HCT116 (cell line): ENCODE measurements at regions not wholly inside any gene's neighbourhood (a gene's known extent, or its start where the extent isn't known, plus 50 kb on each side); places are given as distances from the start of the nearest gene placed in this dataset.

Source experiments
- ATAC-seq: fragments of 200-7000 bp; cut with Tn5 transposase; 2 replicates; pipeline ENCODE4 v1.9.1; 2020; ENCODE audit warnings: mild to moderate bottlenecking, moderate library complexity
- BruUV-seq: library from RNA; stranded (reverse); fragments of 400-500 nt; replicated peaks from 2 replicates; lab custom pipeline; 2021; lab: Mats Ljungman, UMichigan
- CTCF ChIA-PET: fragments of 300-600 bp; sonication (Branson Sonifier 250); formaldehyde crosslinking; loops from one replicate; lab custom pipeline; 2021; ENCODE audit warnings: antibody characterized with exemption; lab: Charles Lee
- POLR2A ChIA-PET: fragments of 300-600, 350-600 bp; sonication (Branson Sonifier 250); formaldehyde crosslinking; loops from one replicate; lab custom pipeline; 2021; ENCODE audit warnings: antibody characterized with exemption; lab: Charles Lee
- RAD21 ChIA-PET, 2 experiments: fragments of 300-600 bp; sonication (Branson Sonifier 250); formaldehyde crosslinking; loops; one replicate each; lab custom pipeline; 2023; ENCODE audit warnings: low total read pairs in 2 of 2; ENCODE audit not compliant: uncharacterized antibody in 2 of 2, unreplicated experiment in 2 of 2, low non-redundant PET in 1 of 2; lab: Charles Lee
- DNase-seq: peaks from one replicate; pipeline ENCODE4 v3.0.0-alpha.2; 2010; ENCODE audit warnings: low read depth, low spot score
- H2AFZ ChIP-seq: fragments of 200-600 bp; shearing (Covaris generic), sonication (generic); 2 replicates; pipeline ENCODE4 v1.6.1; 2017; ENCODE audit warnings: low read depth, mixed run types, mixed read lengths, antibody characterized with exemption, low read length; ENCODE audit not compliant: poor library complexity, severe bottlenecking
- H3K27ac ChIP-seq: 2 replicates; pipeline ENCODE4 v1.5.1; 2012; ENCODE audit warnings: low read depth, low read length
- H3K27me3 ChIP-seq: fragments of 200-600 bp; sonication (generic); 2 replicates; pipeline ENCODE4 v1.6.1; 2016; ENCODE audit warnings: mixed run types, low read length, mixed read lengths; ENCODE audit not compliant: insufficient read depth
- H3K36me3 ChIP-seq, 2 experiments: fragments of 200-500 bp in 1 of 2; fragments of 200-600 bp in 1 of 2; sonication (Bioruptor generic) in 1 of 2; sonication (generic) in 1 of 2; 2 replicates each; pipeline versions ENCODE4 v1.5.1 to v1.6.1; 2014 to 2016; ENCODE audit warnings: low read length in 2 of 2, inconsistent platforms in 1 of 2, mixed read lengths in 1 of 2, mixed run types in 1 of 2; ENCODE audit not compliant: insufficient read depth in 2 of 2, control insufficient read depth in 1 of 2
- H3K4me1 ChIP-seq, 2 experiments: fragments of 200-600 bp in 1 of 2; sonication (generic) in 1 of 2; 2 replicates each; pipeline versions ENCODE4 v1.5.1 to v1.6.1; 2012 to 2017; ENCODE audit warnings: low read length in 2 of 2, inconsistent platforms in 1 of 2, mild to moderate bottlenecking in 1 of 2, mixed read lengths in 1 of 2, mixed run types in 1 of 2, moderate library complexity in 1 of 2; ENCODE audit not compliant: insufficient read depth in 2 of 2, control insufficient read depth in 1 of 2
- H3K4me2 ChIP-seq: fragments of 200-600 bp; sonication (generic); 2 replicates; pipeline ENCODE4 v1.6.1; 2017; ENCODE audit warnings: mixed run types, low read length, mixed read lengths
- H3K4me3 ChIP-seq, 2 experiments: fragments of 200-600 bp in 1 of 2; sonication (generic) in 1 of 2; replicated peaks in 1 of 2; 2 replicates each; pipeline ENCODE4 v1.5.1; 2011 to 2016; ENCODE audit warnings: low read length in 2 of 2, control low read depth in 1 of 2, low read depth in 1 of 2, mild to moderate bottlenecking in 1 of 2, mixed read lengths in 1 of 2, mixed run types in 1 of 2
- H3K79me2 ChIP-seq: fragments of 200-600 bp; sonication (generic); 2 replicates; pipeline ENCODE4 v1.6.1; 2017; ENCODE audit warnings: mild to moderate bottlenecking, mixed run types, low read length, moderate library complexity, mixed read lengths; ENCODE audit not compliant: insufficient read depth
- H3K9ac ChIP-seq: fragments of 200-600 bp; sonication (generic); 2 replicates; pipeline ENCODE4 v1.6.1; 2016; ENCODE audit warnings: low read length, mixed read lengths
- H3K9me2 ChIP-seq: fragments of 200-600 bp; sonication (generic), shearing (Covaris generic); 2 replicates; pipeline ENCODE4 v1.6.1; 2017; ENCODE audit warnings: mixed run types, mild to moderate bottlenecking, moderate library complexity; ENCODE audit not compliant: insufficient read depth
- H3K9me3 ChIP-seq, 2 experiments: fragments of 200-500 bp in 1 of 2; fragments of 200-600 bp in 1 of 2; sonication (Bioruptor generic) in 1 of 2; sonication (generic) in 1 of 2; 2 replicates each; pipeline ENCODE4 v1.6.1; 2014 to 2017; ENCODE audit warnings: low read length in 2 of 2, mixed read lengths in 2 of 2, inconsistent platforms in 1 of 2, low read depth in 1 of 2, mild to moderate bottlenecking in 1 of 2, mixed run types in 1 of 2, moderate library complexity in 1 of 2; ENCODE audit not compliant: control insufficient read depth in 1 of 2, insufficient read depth in 1 of 2
- H4K20me1 ChIP-seq: fragments of 200-600 bp; sonication (generic), shearing (Covaris generic); 2 replicates; pipeline ENCODE4 v1.6.1; 2017; ENCODE audit warnings: mixed run types, mild to moderate bottlenecking, moderate library complexity; ENCODE audit not compliant: insufficient read depth
- ATF3 ChIP-seq: IDR thresholded peaks from 2 replicates; pipeline ENCODE4 v1.6.1; 2012
- CEBPB ChIP-seq: IDR thresholded peaks from 2 replicates; pipeline ENCODE4 v1.6.1; 2012; ENCODE audit warnings: low read depth
- CTCF ChIP-seq, 3 experiments: fragments of 200-600 bp in 1 of 3; sonication (generic) in 1 of 3; IDR thresholded peaks in 2 of 3; conservative IDR thresholded peaks in 1 of 3; 2 replicates each; pipeline ENCODE4 v1.5.1; 2012 to 2017; ENCODE audit warnings: low read depth in 2 of 3, low read length in 2 of 3, antibody characterized with exemption in 1 of 3, borderline replicate concordance in 1 of 3, control low read depth in 1 of 3, mild to moderate bottlenecking in 1 of 3, mixed read lengths in 1 of 3, mixed run types in 1 of 3, moderate library complexity in 1 of 3; ENCODE audit not compliant: insufficient read depth in 1 of 3
- EGR1 ChIP-seq: IDR thresholded peaks from 2 replicates; pipeline ENCODE4 v1.6.1; 2012; ENCODE audit warnings: low read depth
- ELF1 ChIP-seq: IDR thresholded peaks from 2 replicates; pipeline ENCODE4 v1.6.1; 2012; ENCODE audit warnings: low read depth, borderline replicate concordance
- FOSL1 ChIP-seq: IDR thresholded peaks from 2 replicates; pipeline ENCODE4 v1.6.1; 2012; ENCODE audit warnings: low read depth
- MAX ChIP-seq: IDR thresholded peaks from 2 replicates; pipeline ENCODE4 v1.6.1; 2012
- SIN3A ChIP-seq: IDR thresholded peaks from 2 replicates; pipeline ENCODE4 v1.6.1; 2012; ENCODE audit warnings: low read depth
- SP1 ChIP-seq: IDR thresholded peaks from 2 replicates; pipeline ENCODE4 v1.6.1; 2012; ENCODE audit warnings: low read depth
- TCF7L2 ChIP-seq: IDR thresholded peaks from 2 replicates; pipeline ENCODE4 v1.7.0; 2011; ENCODE audit warnings: borderline replicate concordance, inconsistent platforms; ENCODE audit not compliant: insufficient read depth, insufficient read length; ENCODE audit errors: extremely low read depth
- ZBTB33 ChIP-seq: IDR thresholded peaks from 2 replicates; pipeline ENCODE4 v1.6.1; 2011; ENCODE audit warnings: mild to moderate bottlenecking, low read length, moderate library complexity; ENCODE audit not compliant: insufficient replicate concordance; ENCODE audit errors: extremely low read depth
- ZNF274 ChIP-seq: fragments of 200-500 bp; sonication (Bioruptor generic); IDR thresholded peaks from 2 replicates; pipeline ENCODE4 v1.6.1; 2014; ENCODE audit warnings: mild to moderate bottlenecking, low read depth, low read length, inconsistent platforms
- intact Hi-C: fragments of 100-400 bp; cut with micrococcal nuclease; formaldehyde crosslinking; loops from 2 replicates; pipeline ENCODE4 v1.10.0; 2022

GRCh38 chr10:130709415-130709814 is 573.2 kb downstream of the GLRX3 start (continued):
- TF ChIP-seq CTCF (IDR thresholded peaks at IDR 0.05 in 2 of 3, conservative IDR thresholded peaks at IDR 0.05 in 1 of 3; ENCODE audit: borderline replicate concordance in 1 of 3, insufficient read depth in 1 of 3, low read depth in 2 of 3, low read length in 2 of 3): no peak
- TF ChIP-seq SP1: no peak
- no peak for TF ChIP-seq ATF3
- TF ChIP-seq, all 23 proteins: peak for 0

DNA sequence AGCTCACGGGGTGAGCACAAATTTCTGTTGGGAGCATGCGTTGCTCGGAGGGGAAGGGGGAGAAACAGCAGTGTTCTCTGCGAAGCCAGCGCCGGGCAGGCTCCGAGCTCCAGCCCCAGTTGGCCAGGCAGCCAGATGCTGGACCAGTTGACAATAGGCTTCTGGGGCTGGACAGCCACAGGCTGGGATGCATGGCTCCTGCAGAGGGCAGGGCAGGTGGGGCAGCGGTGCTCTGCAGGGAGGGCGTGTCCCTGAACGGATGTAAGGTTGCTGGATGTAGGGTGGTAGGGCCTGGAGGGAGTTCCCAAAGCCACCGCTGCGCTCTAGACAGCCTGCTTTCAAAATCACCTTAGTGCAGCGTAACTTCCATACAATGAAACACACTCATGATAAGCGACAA is 574.9 kb downstream of the GLRX3 start:
- ATAC-seq: no peak
- TF ChIP-seq SIN3A (no peak), MAX (no peak)
- no TSS peak for BruUV-seq
- H3K4me1 ChIP-seq: no peaks in the 10 kb centered on the region
- H3K79me2 ChIP-seq: no peaks in the 10 kb centered on the region
- no peak overlapping the region for H3K9ac ChIP-seq
- DNase-seq: no peak
- ChIA-PET POLR2A (no interaction called here), CTCF (no interaction called here), RAD21 (no interaction called here)
- H3K4me2 ChIP-seq: no peak overlapping the region
- no peaks in the 10 kb centered on the region for H3K9me2 ChIP-seq
- no peak overlapping the region for H2AFZ ChIP-seq
- no peaks in the 10 kb centered on the region for H3K36me3 ChIP-seq
- intact Hi-C loops: no loop called here
- H3K27ac ChIP-seq: no peak overlapping the region
- H3K27me3 ChIP-seq: no peaks in the 10 kb centered on the region
- no peak overlapping the region for H3K4me3 ChIP-seq
- H4K20me1 ChIP-seq: no peaks in the 10 kb centered on the region
- no peaks in the 10 kb centered on the region for H3K9me3 ChIP-seq

- RAD21 ChIA-PET: no interaction called here
Observed at GRCh38 chr10:130713135-130713534, 576.9 kb downstream of the GLRX3 start.

More at GRCh38 chr10:130713135-130713534, 576.9 kb downstream of the GLRX3 start:
- ATAC-seq: no peak
- no peaks in the 10 kb centered on the region for H3K9me3 ChIP-seq
- no TSS peak for BruUV-seq
- no peak overlapping the region for H3K4me3 ChIP-seq
- no peak for TF ChIP-seq ELF1
- no peak for TF ChIP-seq FOSL1
- no peak for TF ChIP-seq TCF7L2
- TF ChIP-seq SP1: no peak
- no peak for TF ChIP-seq EGR1
- TF ChIP-seq CEBPB: no peak
- TF ChIP-seq ZNF274: no peak
- TF ChIP-seq ZBTB33: no peak
- TF ChIP-seq, all 23 proteins: peak for 0
- CTCF ChIA-PET: no interaction called here
- Histone ChIP-seq H3K9ac (no peak overlapping the region), H3K27ac (no peak overlapping the region), H3K27me3 (no peaks in the 10 kb centered on the region), H3K79me2 (no peaks in the 10 kb centered on the region), H3K4me1 (no peaks in the 10 kb centered on the region), H3K9me2 (no peaks in the 10 kb centered on the region), H4K20me1 (no peaks in the 10 kb centered on the region), H2AFZ (no peak overlapping the region), H3K4me2 (no peak overlapping the region), H3K36me3 (no peaks in the 10 kb centered on the region)
- intact Hi-C loops: no loop called here
- POLR2A ChIA-PET: no interaction called here
- DNase-seq: no peak
